Neural cell (in vitro differentiated cells): ENCODE measurements at regions not wholly inside any gene's neighbourhood (a gene's known extent, or its start where the extent isn't known, plus 50 kb on each side); places are given as distances from the start of the nearest gene placed in this dataset.

ENCODE experiments used
- H2AFZ ChIP-seq: fragments of 200-600, 300-800 bp; sonication (generic), shearing (Covaris generic); 2 replicates; pipeline ENCODE4 v1.6.0; 2014; ENCODE audit warnings: low read depth, mild to moderate bottlenecking, antibody characterized with exemption, low read length, moderate library complexity
- H3F3A ChIP-seq: fragments of 200-600 bp; shearing (Covaris generic); 2 replicates; pipeline ENCODE4 v1.6.1; 2016; ENCODE audit warnings: mild to moderate bottlenecking, moderate library complexity, mixed read lengths, antibody characterized with exemption, low read length; ENCODE audit not compliant: insufficient read depth, poor library complexity, severe bottlenecking
- H3K27ac ChIP-seq: fragments of 200-600, 300-800 bp; sonication (generic), shearing (Covaris generic); 2 replicates; pipeline ENCODE4 v1.5.1; 2014; ENCODE audit warnings: mild to moderate bottlenecking, low read length, moderate library complexity
- H3K27me3 ChIP-seq: fragments of 300-800, 200-600 bp; sonication (generic), shearing (Covaris generic); 2 replicates; pipeline ENCODE4 v1.6.0; 2014; ENCODE audit warnings: mild to moderate bottlenecking, low read depth, low read length, moderate library complexity; ENCODE audit not compliant: insufficient read depth
- H3K36me3 ChIP-seq: fragments of 300-800, 200-600 bp; sonication (generic), shearing (Covaris generic); 2 replicates; pipeline ENCODE4 v1.5.1; 2014; ENCODE audit warnings: mild to moderate bottlenecking, antibody characterized with exemption, low read length, moderate library complexity; ENCODE audit not compliant: insufficient read depth
- H3K4me2 ChIP-seq: fragments of 300-800, 200-600 bp; sonication (generic), shearing (Covaris generic); 2 replicates; pipeline ENCODE4 v1.6.0; 2014; ENCODE audit warnings: mild to moderate bottlenecking, low read length
- H3K4me3 ChIP-seq: fragments of 300-800, 200-600 bp; sonication (generic), shearing (Covaris generic); 2 replicates; pipeline ENCODE4 v1.5.1; 2014; ENCODE audit warnings: mild to moderate bottlenecking, low read length, moderate library complexity
- H3K79me2 ChIP-seq: fragments of 200-600 bp; shearing (Covaris generic); replicated peaks from 2 replicates; pipeline ENCODE4 v1.6.0; 2014; ENCODE audit warnings: mild to moderate bottlenecking, low read length, moderate library complexity; ENCODE audit not compliant: insufficient read depth
- H3K9ac ChIP-seq: fragments of 300-800, 200-600 bp; sonication (generic), shearing (Covaris generic); 2 replicates; pipeline ENCODE4 v1.6.1; 2016; ENCODE audit warnings: mild to moderate bottlenecking, low read length, mixed read lengths
- H3K9me2 ChIP-seq: fragments of 200-600 bp; shearing (Covaris generic); 2 replicates; pipeline ENCODE4 v1.6.1; 2016; ENCODE audit warnings: mild to moderate bottlenecking, low read length, mixed read lengths; ENCODE audit not compliant: insufficient read depth
- H3K9me3 ChIP-seq: fragments of 200-600, 300-800 bp; sonication (generic), shearing (Covaris generic); 2 replicates; pipeline ENCODE4 v1.6.1; 2016; ENCODE audit warnings: mild to moderate bottlenecking, mixed run types, low read length, moderate library complexity, mixed read lengths
- H4K20me1 ChIP-seq: fragments of 200-600 bp; shearing (Covaris generic); 2 replicates; pipeline ENCODE4 v1.6.1; 2016; ENCODE audit warnings: mild to moderate bottlenecking, mixed run types; ENCODE audit not compliant: insufficient read depth
- EP300 ChIP-seq: fragments of 450-650 bp; conservative IDR thresholded peaks from 2 replicates; pipeline ENCODE4 v1.6.1; 2014; ENCODE audit warnings: antibody characterized with exemption, mild to moderate bottlenecking, moderate library complexity; ENCODE audit not compliant: poor library complexity, severe bottlenecking
- EZH2 ChIP-seq: fragments of 200-600, 300-800 bp; shearing (Covaris generic), sonication (generic); IDR thresholded peaks from 2 replicates; pipeline ENCODE4 v1.6.1; 2014; ENCODE audit warnings: antibody characterized with exemption, low read length, borderline replicate concordance, mild to moderate bottlenecking; ENCODE audit not compliant: insufficient read depth, poor library complexity, severe bottlenecking
- MXI1 ChIP-seq: fragments of 450-650 bp; conservative IDR thresholded peaks from 2 replicates; pipeline ENCODE4 v1.6.1; 2014; ENCODE audit warnings: antibody characterized with exemption, mild to moderate bottlenecking; ENCODE audit not compliant: poor library complexity, severe bottlenecking
- POLR2AphosphoS5 ChIP-seq: IDR thresholded peaks from 2 replicates; pipeline ENCODE4 v1.6.1; 2012
- RAD21 ChIP-seq: fragments of 450-650 bp; conservative IDR thresholded peaks from 2 replicates; pipeline ENCODE4 v1.6.1; 2014; ENCODE audit warnings: antibody characterized with exemption, mild to moderate bottlenecking, moderate library complexity
- REST ChIP-seq: IDR thresholded peaks from 2 replicates; pipeline ENCODE4 v1.6.1; 2012; ENCODE audit warnings: borderline replicate concordance
- SMC3 ChIP-seq: fragments of 450-650 bp; conservative IDR thresholded peaks from 2 replicates; pipeline ENCODE4 v1.6.1; 2014; ENCODE audit warnings: antibody characterized with exemption, mild to moderate bottlenecking, moderate library complexity; ENCODE audit not compliant: poor library complexity
- TAF1 ChIP-seq: IDR thresholded peaks from 2 replicates; pipeline ENCODE4 v1.6.1; 2012; ENCODE audit warnings: low read depth
- TF ChIP-seq, protein P1 (sequence below): fragments of 450-650 bp; IDR thresholded peaks from 2 replicates; pipeline ENCODE4 v1.5.1; 2014; ENCODE audit warnings: antibody characterized with exemption, mild to moderate bottlenecking, moderate library complexity; ENCODE audit not compliant: poor library complexity, severe bottlenecking

- Histone ChIP-seq H3K4me2 (no peak overlapping the region), H3K79me2 (no peaks in the 10 kb centered on the region), H3K9me2 (no peaks in the 10 kb centered on the region), H3K27me3 (no peaks in the 10 kb centered on the region), H3K9ac (no peak overlapping the region), H3K36me3 (no peaks in the 10 kb centered on the region), H3K9me3 (peaks cover 5% of the 10 kb centered on the region), H3F3A (no peaks in the 10 kb centered on the region), H2AFZ (no peak overlapping the region), H3K4me3 (no peak overlapping the region), H3K27ac (no peak overlapping the region), H4K20me1 (no peaks in the 10 kb centered on the region)
- TF ChIP-seq SMC3 (no peak), POLR2AphosphoS5 (no peak), EZH2 (no peak), RAD21 (no peak), MXI1 (no peak), EP300 (no peak), TAF1 (no peak), REST (no peak)
Observed at GRCh38 chr10:4538016-4538415, 288.0 kb upstream of the AKR1E2 start.

GRCh38 chr10:4535521-4535920 lies 290.5 kb upstream of the AKR1E2 start:
- Histone ChIP-seq H3K27me3 (no peaks in the 10 kb centered on the region), H2AFZ (no peak overlapping the region), H3K27ac (no peak overlapping the region), H3K4me2 (no peak overlapping the region), H4K20me1 (no peaks in the 10 kb centered on the region), H3F3A (no peaks in the 10 kb centered on the region), H3K36me3 (no peaks in the 10 kb centered on the region), H3K79me2 (no peaks in the 10 kb centered on the region), H3K9me3 (peaks cover 5% of the 10 kb centered on the region), H3K9me2 (no peaks in the 10 kb centered on the region), H3K9ac (no peak overlapping the region), H3K4me3 (no peak overlapping the region)
- TF ChIP-seq EZH2 (no peak), POLR2AphosphoS5 (no peak), REST (no peak), RAD21 (no peak), MXI1 (no peak), SMC3 (no peak), EP300 (no peak), TAF1 (no peak)
- TF ChIP-seq, protein P1, sequence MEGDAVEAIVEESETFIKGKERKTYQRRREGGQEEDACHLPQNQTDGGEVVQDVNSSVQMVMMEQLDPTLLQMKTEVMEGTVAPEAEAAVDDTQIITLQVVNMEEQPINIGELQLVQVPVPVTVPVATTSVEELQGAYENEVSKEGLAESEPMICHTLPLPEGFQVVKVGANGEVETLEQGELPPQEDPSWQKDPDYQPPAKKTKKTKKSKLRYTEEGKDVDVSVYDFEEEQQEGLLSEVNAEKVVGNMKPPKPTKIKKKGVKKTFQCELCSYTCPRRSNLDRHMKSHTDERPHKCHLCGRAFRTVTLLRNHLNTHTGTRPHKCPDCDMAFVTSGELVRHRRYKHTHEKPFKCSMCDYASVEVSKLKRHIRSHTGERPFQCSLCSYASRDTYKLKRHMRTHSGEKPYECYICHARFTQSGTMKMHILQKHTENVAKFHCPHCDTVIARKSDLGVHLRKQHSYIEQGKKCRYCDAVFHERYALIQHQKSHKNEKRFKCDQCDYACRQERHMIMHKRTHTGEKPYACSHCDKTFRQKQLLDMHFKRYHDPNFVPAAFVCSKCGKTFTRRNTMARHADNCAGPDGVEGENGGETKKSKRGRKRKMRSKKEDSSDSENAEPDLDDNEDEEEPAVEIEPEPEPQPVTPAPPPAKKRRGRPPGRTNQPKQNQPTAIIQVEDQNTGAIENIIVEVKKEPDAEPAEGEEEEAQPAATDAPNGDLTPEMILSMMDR = no peak
